ENCODE measurements at regions not wholly inside any gene's neighbourhood (a gene's known extent, or its start where the extent isn't known, plus 50 kb on each side); places are given as distances from the start of the nearest gene placed in this dataset.
A peak's percentile ranks its signal among the peaks of the same experiment; 100 is the strongest.

GRCh38 chr2:100222844-100223243 is 80.5 kb upstream of the AFF3 start:
- DNase-seq (ENCODE audit: low spot score): no peak
- FAIRE-seq: no peak

GRCh38 chr2:100218552-100218951 is 76.2 kb upstream of the AFF3 start:
- FAIRE-seq (no peak), DNase-seq (ENCODE audit: low spot score) (no peak)

GRCh38 chr2:100217323-100217722 is 74.9 kb upstream of the AFF3 start:
- DNase-seq (ENCODE audit: low spot score) (no peak), FAIRE-seq (no peak)

- DNase-seq (ENCODE audit: low spot score) (no peak), FAIRE-seq (peak; percentile 86)
These were observed 73.6 kb upstream of the AFF3 start for GRCh38 chr2:100216015-100216414.

GRCh38 chr2:100215371-100215770 is 73.0 kb upstream of the AFF3 start:
- no peak for FAIRE-seq
- DNase-seq (ENCODE audit: low spot score): no peak

- FAIRE-seq (peak; percentile 37), DNase-seq (ENCODE audit: low spot score) (no peak)
These were observed 72.0 kb upstream of the AFF3 start for GRCh38 chr2:100214265-100214971.

- DNase-seq (ENCODE audit: low spot score) (no peak), FAIRE-seq (no peak)
These were observed 71.2 kb upstream of the AFF3 start for GRCh38 chr2:100213595-100213994.

- no peak for FAIRE-seq
- DNase-seq (ENCODE audit: low spot score): no peak
These were observed 70.5 kb upstream of the AFF3 start for GRCh38 chr2:100212850-100213249.

- DNase-seq (ENCODE audit: low spot score) (no peak), FAIRE-seq (no peak)
These were observed 69.1 kb upstream of the AFF3 start for GRCh38 chr2:100211521-100211920.

GRCh38 chr2:100208141-100208770 is 65.9 kb upstream of the AFF3 start:
- no peak for FAIRE-seq
- DNase-seq (ENCODE audit: low spot score): no peak

GRCh38 chr2:100207411-100207885 is 65.1 kb upstream of the AFF3 start:
- peak; percentile 32 for FAIRE-seq
- no peak for DNase-seq (ENCODE audit: low spot score)

- DNase-seq (ENCODE audit: low spot score) (no peak), FAIRE-seq (no peak)
These were observed 64.4 kb upstream of the AFF3 start for GRCh38 chr2:100206731-100207255.

- DNase-seq (ENCODE audit: low spot score) (no peak), FAIRE-seq (peak; percentile 32)
These were observed 62.8 kb upstream of the AFF3 start for GRCh38 chr2:100205174-100205573.

GRCh38 chr2:100202567-100202966 is 60.2 kb upstream of the AFF3 start:
- DNase-seq (ENCODE audit: low spot score) (no peak), FAIRE-seq (no peak)

GRCh38 chr2:100200985-100201384 is 58.6 kb upstream of the AFF3 start:
- FAIRE-seq (no peak), DNase-seq (ENCODE audit: low spot score) (no peak)

GRCh38 chr2:100199421-100199820 is 57.0 kb upstream of the AFF3 start:
- FAIRE-seq (no peak), DNase-seq (ENCODE audit: low spot score) (no peak)

- DNase-seq (ENCODE audit: low spot score): peak; percentile 55
- no peak for FAIRE-seq
These were observed 56.3 kb upstream of the AFF3 start for GRCh38 chr2:100198461-100199230.

- DNase-seq (ENCODE audit: low spot score) (no peak), FAIRE-seq (no peak)
These were observed 55.3 kb upstream of the AFF3 start for GRCh38 chr2:100197631-100198153.

GRCh38 chr2:100196786-100197494 is 54.5 kb upstream of the AFF3 start:
- no peak for DNase-seq (ENCODE audit: low spot score)
- FAIRE-seq: no peak

GRCh38 chr2:100195942-100196341 is 53.6 kb upstream of the AFF3 start:
- DNase-seq (ENCODE audit: low spot score) (no peak), FAIRE-seq (no peak)

GRCh38 chr2:100194951-100195350 is 52.6 kb upstream of the AFF3 start:
- DNase-seq (ENCODE audit: low spot score) (no peak), FAIRE-seq (no peak)

All from urothelium cell line (cell line).